ENCODE measurements at regions not wholly inside any gene's neighbourhood (a gene's known extent, or its start where the extent isn't known, plus 50 kb on each side); places are given as distances from the start of the nearest gene placed in this dataset.

- Histone ChIP-seq H3K36me3 (replicated peaks in 1 of 2; ENCODE audit: control insufficient read depth in 1 of 2, insufficient read depth in 2 of 2, low read length in 2 of 2) (no peaks in the 10 kb centered on the region), H3K4me2 (replicated peaks; ENCODE audit: extremely low read depth, low read length, poor library complexity, severe bottlenecking) (no peak overlapping the region), H2AFZ (ENCODE audit: insufficient read depth, low read depth, low read length, poor library complexity, severe bottlenecking) (no peak overlapping the region), H3K4me3 (replicated peaks in 1 of 3; ENCODE audit: low read depth in 2 of 3, low read length in 3 of 3) (no peak overlapping the region), H3K27me3 (ENCODE audit: control insufficient read depth in 2 of 2, insufficient read depth in 2 of 2, low read length in 2 of 2) (peaks cover 0 to 4% of the 10 kb centered on the region in 2 donors), H3K9me3 (replicated peaks in 1 of 2; ENCODE audit: control insufficient read depth in 1 of 2, insufficient read depth in 1 of 2, low read length in 2 of 2) (no peaks in the 10 kb centered on the region), H4K20me1 (ENCODE audit: insufficient read depth, low read length) (no peaks in the 10 kb centered on the region), H3K4me1 (ENCODE audit: control insufficient read depth in 1 of 2, insufficient read depth in 2 of 2, low read length in 2 of 2) (no peaks in the 10 kb centered on the region), H3K79me2 (ENCODE audit: insufficient read depth, low read length) (no peaks in the 10 kb centered on the region), H3K27ac (ENCODE audit: low read depth in 1 of 2, low read length in 2 of 2) (no peak overlapping the region), H3K9ac (ENCODE audit: insufficient read depth, low read length, poor library complexity, severe bottlenecking) (no peak overlapping the region)
- H3K36me3 Mint-ChIP-seq, result no peaks in the 10 kb centered on the region
- H3K27me3 Mint-ChIP-seq (ENCODE audit: low read depth in 3 of 3), result peaks cover 1 to 5% (median 1%) of the 10 kb centered on the region in 3 donors
- DNase-seq, result no peak
- H3K9me3 Mint-ChIP-seq, result peaks cover 0 to 2% (median 0%) of the 10 kb centered on the region in 7 donors
- 88% methylated on average over 7 of the region's 11 CpGs for WGBS (ENCODE audit: insufficient coverage)
- no peak overlapping the region for H3K4me3 Mint-ChIP-seq
- peak overlapping the region in 2 of 7 donors; percentile 37 to 74 for H3K27ac Mint-ChIP-seq
- TF ChIP-seq CTCF (IDR thresholded peaks at IDR 0.05), result no peak
- H3K4me1 Mint-ChIP-seq, result peaks cover 4% of the 10 kb centered on the region
- intact Hi-C loops (cut with micrococcal nuclease), result no loop called here
These were observed 52.5 kb upstream of the UBE2Q2 start for GRCh38 chr15:75790631-75791336.

DNA sequence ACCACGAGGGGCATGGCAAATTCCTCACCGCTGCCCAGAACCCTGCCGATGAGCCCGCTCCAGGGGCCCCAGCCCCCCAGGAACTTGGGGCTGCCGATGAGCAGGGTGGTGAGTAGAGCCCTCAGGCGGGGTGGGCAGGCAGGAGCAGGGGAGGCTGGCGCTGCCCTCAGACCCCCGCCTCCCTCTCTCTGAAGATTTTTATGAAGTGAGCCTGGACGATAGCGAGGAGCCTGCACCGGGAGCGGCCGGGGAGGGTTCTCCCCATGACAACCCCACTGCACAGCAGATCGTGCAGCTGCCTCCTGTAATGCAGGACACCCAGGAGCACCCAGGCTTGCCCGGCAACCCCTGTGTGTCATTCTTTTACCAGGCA, 56.7 kb upstream of the UBE2Q2 start:
- H3K4me2 ChIP-seq (replicated peaks; ENCODE audit: extremely low read depth, low read length, poor library complexity, severe bottlenecking), result no peak overlapping the region
- H3K27ac ChIP-seq (ENCODE audit: low read depth in 1 of 2, low read length in 2 of 2), result no peak overlapping the region
- H3K9me3 ChIP-seq (replicated peaks in 1 of 2; ENCODE audit: control insufficient read depth in 1 of 2, insufficient read depth in 1 of 2, low read length in 2 of 2), result no peaks in the 10 kb centered on the region
- H3K27ac Mint-ChIP-seq, result no peak overlapping the region
- no peak for DNase-seq
- peaks cover 0 to 4% of the 10 kb centered on the region in 2 donors for H3K27me3 ChIP-seq (ENCODE audit: control insufficient read depth in 2 of 2, insufficient read depth in 2 of 2, low read length in 2 of 2)
- no peaks in the 10 kb centered on the region for H4K20me1 ChIP-seq (ENCODE audit: insufficient read depth, low read length)
- H3K36me3 Mint-ChIP-seq, result no peaks in the 10 kb centered on the region
- H3K4me1 ChIP-seq (ENCODE audit: control insufficient read depth in 1 of 2, insufficient read depth in 2 of 2, low read length in 2 of 2), result no peaks in the 10 kb centered on the region
- H3K9me3 Mint-ChIP-seq, result no peaks in the 10 kb centered on the region
- no peak overlapping the region for H3K4me3 Mint-ChIP-seq
- H3K4me1 Mint-ChIP-seq, result peaks cover 4% of the 10 kb centered on the region
- peaks cover 2 to 8% (median 8%) of the 10 kb centered on the region in 3 donors for H3K27me3 Mint-ChIP-seq (ENCODE audit: low read depth in 3 of 3)
- no peak overlapping the region for H3K4me3 ChIP-seq (replicated peaks in 1 of 3; ENCODE audit: low read depth in 2 of 3, low read length in 3 of 3)
- H3K36me3 ChIP-seq (replicated peaks in 1 of 2; ENCODE audit: control insufficient read depth in 1 of 2, insufficient read depth in 2 of 2, low read length in 2 of 2), result no peaks in the 10 kb centered on the region
- H2AFZ ChIP-seq (ENCODE audit: insufficient read depth, low read depth, low read length, poor library complexity, severe bottlenecking), result no peak overlapping the region
- no peaks in the 10 kb centered on the region for H3K79me2 ChIP-seq (ENCODE audit: insufficient read depth, low read length)
- intact Hi-C loops (cut with micrococcal nuclease), result no loop called here
- no peak overlapping the region for H3K9ac ChIP-seq (ENCODE audit: insufficient read depth, low read length, poor library complexity, severe bottlenecking)
- 82% methylated on average over 9 of the region's 15 CpGs for WGBS (ENCODE audit: insufficient coverage)
- TF ChIP-seq CTCF (IDR thresholded peaks at IDR 0.05), result no peak
